ENCODE measurements at regions not wholly inside any gene's neighbourhood (a gene's known extent, or its start where the extent isn't known, plus 50 kb on each side); places are given as distances from the start of the nearest gene placed in this dataset.

GRCh38 chr14:25120261-25120660, 70.3 kb upstream of the STXBP6 start:
- Histone ChIP-seq H3K36me3 (no peaks in the 10 kb centered on the region), H3K27me3 (no peaks in the 10 kb centered on the region), H3K4me3 (no peak overlapping the region), H3K9me3 (no peaks in the 10 kb centered on the region), H3K27ac (no peak overlapping the region), H3K4me1 (no peaks in the 10 kb centered on the region)
- no peak for DNase-seq
- TF ChIP-seq CTCF (IDR thresholded peaks at IDR 0.05): no peak
- no peak for ATAC-seq
- intact Hi-C loops (cut with DNase I): no loop called here

GRCh38 chr14:25118671-25119070, 68.7 kb upstream of the STXBP6 start:
- no peaks in the 10 kb centered on the region for H3K27me3 ChIP-seq
- no peak overlapping the region for H3K27ac ChIP-seq
- DNase-seq: no peak
- H3K9me3 ChIP-seq: no peaks in the 10 kb centered on the region
- no peak for TF ChIP-seq CTCF (IDR thresholded peaks at IDR 0.05)
- intact Hi-C loops (cut with DNase I): no loop called here
- no peaks in the 10 kb centered on the region for H3K36me3 ChIP-seq
- H3K4me1 ChIP-seq: no peaks in the 10 kb centered on the region
- ATAC-seq: no peak
- H3K4me3 ChIP-seq: no peak overlapping the region

GRCh38 chr14:25117342-25117741, 67.4 kb upstream of the STXBP6 start:
- Histone ChIP-seq H3K9me3 (no peaks in the 10 kb centered on the region), H3K27me3 (no peaks in the 10 kb centered on the region), H3K27ac (no peak overlapping the region), H3K4me3 (no peak overlapping the region), H3K4me1 (no peaks in the 10 kb centered on the region), H3K36me3 (no peaks in the 10 kb centered on the region)
- intact Hi-C loops (cut with DNase I): no loop called here
- DNase-seq (no peak), ATAC-seq (no peak)
- no peak for TF ChIP-seq CTCF (IDR thresholded peaks at IDR 0.05)

- intact Hi-C loops (cut with DNase I): no loop called here
- Histone ChIP-seq H3K36me3 (no peaks in the 10 kb centered on the region), H3K4me1 (no peaks in the 10 kb centered on the region), H3K27me3 (no peaks in the 10 kb centered on the region), H3K27ac (no peak overlapping the region), H3K4me3 (no peak overlapping the region), H3K9me3 (no peaks in the 10 kb centered on the region)
- DNase-seq (no peak), ATAC-seq (peak; percentile 29)
- no peak for TF ChIP-seq CTCF (IDR thresholded peaks at IDR 0.05)
Measured at GRCh38 chr14:25116607-25117006, 66.7 kb upstream of the STXBP6 start.

- DNase-seq: no peak
- H3K27ac ChIP-seq: no peak overlapping the region
- intact Hi-C loops (cut with DNase I): no loop called here
- no peaks in the 10 kb centered on the region for H3K27me3 ChIP-seq
- TF ChIP-seq CTCF (IDR thresholded peaks at IDR 0.05): no peak
- H3K36me3 ChIP-seq: no peaks in the 10 kb centered on the region
- no peak overlapping the region for H3K4me3 ChIP-seq
- H3K9me3 ChIP-seq: no peaks in the 10 kb centered on the region
- no peak for ATAC-seq
- H3K4me1 ChIP-seq: no peaks in the 10 kb centered on the region
Measured at GRCh38 chr14:25113394-25113793, 63.4 kb upstream of the STXBP6 start.

Measured in left lung (tissue), 4 donors.